ENCODE measurements at regions not wholly inside any gene's neighbourhood (a gene's known extent, or its start where the extent isn't known, plus 50 kb on each side); places are given as distances from the start of the nearest gene placed in this dataset.

DNA sequence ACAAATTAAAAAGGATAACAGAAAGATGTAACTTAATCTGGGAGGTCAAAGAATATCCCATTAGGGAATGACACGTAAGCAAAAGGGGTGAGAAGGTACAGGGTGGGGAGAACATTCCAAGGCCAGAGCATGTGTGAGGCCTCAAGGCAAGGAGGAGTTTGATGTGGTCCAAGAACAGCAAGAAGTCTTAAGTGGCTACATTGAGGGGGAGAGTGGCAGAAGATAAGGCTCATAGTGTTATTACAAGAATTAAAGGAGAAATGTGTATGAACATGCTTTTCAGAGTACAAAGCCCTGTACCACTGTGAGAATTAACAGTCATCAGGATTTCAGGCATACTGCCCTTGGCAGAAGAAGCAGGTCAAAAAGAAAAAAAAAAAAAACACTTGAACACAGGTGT, 174.4 kb upstream of the ERBB4 start:
- intact Hi-C loops (cut with DNase I; ENCODE audit: low total_unique reads): no loop called here
- no peaks in the 10 kb centered on the region for H3K27me3 ChIP-seq
- no peak for TF ChIP-seq POLR2A (IDR thresholded peaks at IDR 0.05)
- TF ChIP-seq, protein P1, sequence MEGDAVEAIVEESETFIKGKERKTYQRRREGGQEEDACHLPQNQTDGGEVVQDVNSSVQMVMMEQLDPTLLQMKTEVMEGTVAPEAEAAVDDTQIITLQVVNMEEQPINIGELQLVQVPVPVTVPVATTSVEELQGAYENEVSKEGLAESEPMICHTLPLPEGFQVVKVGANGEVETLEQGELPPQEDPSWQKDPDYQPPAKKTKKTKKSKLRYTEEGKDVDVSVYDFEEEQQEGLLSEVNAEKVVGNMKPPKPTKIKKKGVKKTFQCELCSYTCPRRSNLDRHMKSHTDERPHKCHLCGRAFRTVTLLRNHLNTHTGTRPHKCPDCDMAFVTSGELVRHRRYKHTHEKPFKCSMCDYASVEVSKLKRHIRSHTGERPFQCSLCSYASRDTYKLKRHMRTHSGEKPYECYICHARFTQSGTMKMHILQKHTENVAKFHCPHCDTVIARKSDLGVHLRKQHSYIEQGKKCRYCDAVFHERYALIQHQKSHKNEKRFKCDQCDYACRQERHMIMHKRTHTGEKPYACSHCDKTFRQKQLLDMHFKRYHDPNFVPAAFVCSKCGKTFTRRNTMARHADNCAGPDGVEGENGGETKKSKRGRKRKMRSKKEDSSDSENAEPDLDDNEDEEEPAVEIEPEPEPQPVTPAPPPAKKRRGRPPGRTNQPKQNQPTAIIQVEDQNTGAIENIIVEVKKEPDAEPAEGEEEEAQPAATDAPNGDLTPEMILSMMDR (IDR thresholded peaks at IDR 0.05): no peak
- H3K36me3 ChIP-seq: no peaks in the 10 kb centered on the region
- no peak overlapping the region for H3K27ac ChIP-seq
- DNase-seq: no peak
- H3K9me3 ChIP-seq: no peaks in the 10 kb centered on the region
- no peak overlapping the region for H3K4me3 ChIP-seq
- no peaks in the 10 kb centered on the region for H3K4me1 ChIP-seq

- H3K9me3 ChIP-seq: no peaks in the 10 kb centered on the region
- H3K27me3 ChIP-seq: no peaks in the 10 kb centered on the region
- no peaks in the 10 kb centered on the region for H3K36me3 ChIP-seq
- DNase-seq: no peak
- H3K4me1 ChIP-seq: no peaks in the 10 kb centered on the region
- TF ChIP-seq, protein P1 (IDR thresholded peaks at IDR 0.05): no peak
- intact Hi-C loops (cut with DNase I; ENCODE audit: low total_unique reads): no loop called here
- no peak overlapping the region for H3K4me3 ChIP-seq
- H3K27ac ChIP-seq: no peak overlapping the region
These were observed 173.9 kb upstream of the ERBB4 start for GRCh38 chr2:212712466-212712865.

- H3K27me3 ChIP-seq: no peaks in the 10 kb centered on the region
These were observed 173.3 kb upstream of the ERBB4 start for GRCh38 chr2:212711856-212712255.

DNA sequence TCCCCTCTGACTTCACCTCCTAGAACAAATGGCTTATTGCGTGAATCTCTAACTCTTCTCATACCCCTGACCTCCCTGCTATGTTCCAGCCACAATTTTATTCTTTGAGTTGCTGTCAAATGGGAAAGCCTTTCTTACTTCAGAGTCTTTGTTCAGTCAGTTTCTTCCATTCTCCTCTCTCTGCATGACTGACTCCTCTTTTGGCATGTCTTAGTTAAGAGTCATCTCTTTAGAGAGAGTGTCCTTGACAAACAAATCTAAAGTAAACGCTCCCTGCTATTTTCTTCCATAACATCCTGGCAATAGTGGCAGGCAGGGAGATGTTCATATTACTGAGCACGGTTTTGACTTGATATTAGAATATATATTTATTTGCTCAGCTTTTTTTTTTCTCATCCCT, 170.7 kb upstream of the ERBB4 start:
- intact Hi-C loops (cut with DNase I; ENCODE audit: low total_unique reads): no loop called here
- no peak for DNase-seq
- H3K4me3 ChIP-seq: no peak overlapping the region
- no peaks in the 10 kb centered on the region for H3K4me1 ChIP-seq
- no peaks in the 10 kb centered on the region for H3K9me3 ChIP-seq
- H3K36me3 ChIP-seq: no peaks in the 10 kb centered on the region
- H3K27me3 ChIP-seq: no peaks in the 10 kb centered on the region
- TF ChIP-seq, protein P1 (IDR thresholded peaks at IDR 0.05): no peak
- TF ChIP-seq POLR2A (IDR thresholded peaks at IDR 0.05): no peak
- no peak overlapping the region for H3K27ac ChIP-seq

More at GRCh38 chr2:212711856-212712255, 173.3 kb upstream of the ERBB4 start:
- DNase-seq: no peak
- Histone ChIP-seq H3K9me3 (no peaks in the 10 kb centered on the region), H3K27ac (no peak overlapping the region), H3K4me3 (no peak overlapping the region), H3K4me1 (no peaks in the 10 kb centered on the region), H3K36me3 (no peaks in the 10 kb centered on the region)
- no peak for TF ChIP-seq POLR2A (IDR thresholded peaks at IDR 0.05)
- TF ChIP-seq, protein P1 (IDR thresholded peaks at IDR 0.05): no peak
- intact Hi-C loops (cut with DNase I; ENCODE audit: low total_unique reads): no loop called here

- no peak overlapping the region for H3K4me3 ChIP-seq
- TF ChIP-seq POLR2A (IDR thresholded peaks at IDR 0.05): no peak
- TF ChIP-seq, protein P1 (IDR thresholded peaks at IDR 0.05): no peak
- H3K4me1 ChIP-seq: no peaks in the 10 kb centered on the region
- H3K27me3 ChIP-seq: no peaks in the 10 kb centered on the region
- intact Hi-C loops (cut with DNase I; ENCODE audit: low total_unique reads): no loop called here
- H3K9me3 ChIP-seq: no peaks in the 10 kb centered on the region
- DNase-seq: no peak
- no peaks in the 10 kb centered on the region for H3K36me3 ChIP-seq
- H3K27ac ChIP-seq: no peak overlapping the region
These were observed 169.8 kb upstream of the ERBB4 start for GRCh38 chr2:212708355-212708754.
